ENCODE measurements at regions not wholly inside any gene's neighbourhood (a gene's known extent, or its start where the extent isn't known, plus 50 kb on each side); places are given as distances from the start of the nearest gene placed in this dataset.

DNA sequence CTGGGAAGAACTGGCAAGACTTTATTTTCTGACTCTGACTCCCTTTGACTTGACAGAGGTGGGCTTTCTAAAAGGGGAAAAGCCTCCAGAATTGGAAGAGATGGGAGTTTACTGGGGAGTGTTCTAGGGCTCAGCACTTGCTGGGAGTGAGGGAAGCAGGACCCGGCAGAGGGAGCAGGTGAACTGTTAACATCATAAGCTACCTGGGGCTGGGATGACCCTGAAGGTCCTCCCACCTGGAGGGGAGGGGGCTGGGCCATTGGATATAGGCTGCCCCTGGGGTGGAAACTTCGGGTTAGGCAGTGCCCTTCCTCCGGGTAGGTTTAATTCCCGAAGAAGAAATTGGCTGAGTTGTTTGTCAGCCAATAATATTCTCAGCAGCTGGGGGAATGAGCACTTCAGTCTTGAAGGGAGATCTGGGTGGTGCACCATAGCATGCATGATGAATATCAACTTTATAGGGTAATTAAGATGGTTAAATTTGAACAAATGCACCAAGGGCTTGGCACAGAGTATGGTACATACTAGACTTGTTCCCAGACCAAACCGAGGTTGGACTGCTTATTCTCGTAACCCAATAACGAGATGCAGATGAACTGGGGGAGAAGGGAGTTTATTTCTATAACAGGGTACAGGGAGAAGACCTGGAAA is 337.0 kb downstream of the HAPSTR1 start:
- CTCF ChIA-PET, result interaction anchor here (0.6 kb wide), 1 partner anchor 28 kb away, joined by 9 read pairs; no protein-coding TSS in a partner anchor
- H3K4me3 ChIP-seq (ENCODE audit: low read depth in 2 of 2, low read length in 2 of 2), result no peak overlapping the region
- H3K9me3 ChIP-seq (ENCODE audit: control insufficient read depth, insufficient read depth, low read depth, low read length), result no peaks in the 10 kb centered on the region
- intact Hi-C loops (cut with micrococcal nuclease; ENCODE audit: unreplicated experiment) (no loop called here), in situ Hi-C loops (cut with HindIII; ENCODE audit: low pct_unique_long_range_greater_than_20kb, low sequenced_read_pairs) (no loop called here)
- H3K36me3 ChIP-seq (ENCODE audit: control insufficient read depth, insufficient read depth, low read length), result no peaks in the 10 kb centered on the region
- BruUV-seq (replicated peaks), result no TSS peak
- H3K4me1 ChIP-seq (ENCODE audit: control insufficient read depth, insufficient read depth, low read length), result no peaks in the 10 kb centered on the region
- TF ChIP-seq, protein P1, sequence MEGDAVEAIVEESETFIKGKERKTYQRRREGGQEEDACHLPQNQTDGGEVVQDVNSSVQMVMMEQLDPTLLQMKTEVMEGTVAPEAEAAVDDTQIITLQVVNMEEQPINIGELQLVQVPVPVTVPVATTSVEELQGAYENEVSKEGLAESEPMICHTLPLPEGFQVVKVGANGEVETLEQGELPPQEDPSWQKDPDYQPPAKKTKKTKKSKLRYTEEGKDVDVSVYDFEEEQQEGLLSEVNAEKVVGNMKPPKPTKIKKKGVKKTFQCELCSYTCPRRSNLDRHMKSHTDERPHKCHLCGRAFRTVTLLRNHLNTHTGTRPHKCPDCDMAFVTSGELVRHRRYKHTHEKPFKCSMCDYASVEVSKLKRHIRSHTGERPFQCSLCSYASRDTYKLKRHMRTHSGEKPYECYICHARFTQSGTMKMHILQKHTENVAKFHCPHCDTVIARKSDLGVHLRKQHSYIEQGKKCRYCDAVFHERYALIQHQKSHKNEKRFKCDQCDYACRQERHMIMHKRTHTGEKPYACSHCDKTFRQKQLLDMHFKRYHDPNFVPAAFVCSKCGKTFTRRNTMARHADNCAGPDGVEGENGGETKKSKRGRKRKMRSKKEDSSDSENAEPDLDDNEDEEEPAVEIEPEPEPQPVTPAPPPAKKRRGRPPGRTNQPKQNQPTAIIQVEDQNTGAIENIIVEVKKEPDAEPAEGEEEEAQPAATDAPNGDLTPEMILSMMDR (IDR thresholded peaks at IDR 0.05), result no peak
- TF ChIP-seq, protein P2, sequence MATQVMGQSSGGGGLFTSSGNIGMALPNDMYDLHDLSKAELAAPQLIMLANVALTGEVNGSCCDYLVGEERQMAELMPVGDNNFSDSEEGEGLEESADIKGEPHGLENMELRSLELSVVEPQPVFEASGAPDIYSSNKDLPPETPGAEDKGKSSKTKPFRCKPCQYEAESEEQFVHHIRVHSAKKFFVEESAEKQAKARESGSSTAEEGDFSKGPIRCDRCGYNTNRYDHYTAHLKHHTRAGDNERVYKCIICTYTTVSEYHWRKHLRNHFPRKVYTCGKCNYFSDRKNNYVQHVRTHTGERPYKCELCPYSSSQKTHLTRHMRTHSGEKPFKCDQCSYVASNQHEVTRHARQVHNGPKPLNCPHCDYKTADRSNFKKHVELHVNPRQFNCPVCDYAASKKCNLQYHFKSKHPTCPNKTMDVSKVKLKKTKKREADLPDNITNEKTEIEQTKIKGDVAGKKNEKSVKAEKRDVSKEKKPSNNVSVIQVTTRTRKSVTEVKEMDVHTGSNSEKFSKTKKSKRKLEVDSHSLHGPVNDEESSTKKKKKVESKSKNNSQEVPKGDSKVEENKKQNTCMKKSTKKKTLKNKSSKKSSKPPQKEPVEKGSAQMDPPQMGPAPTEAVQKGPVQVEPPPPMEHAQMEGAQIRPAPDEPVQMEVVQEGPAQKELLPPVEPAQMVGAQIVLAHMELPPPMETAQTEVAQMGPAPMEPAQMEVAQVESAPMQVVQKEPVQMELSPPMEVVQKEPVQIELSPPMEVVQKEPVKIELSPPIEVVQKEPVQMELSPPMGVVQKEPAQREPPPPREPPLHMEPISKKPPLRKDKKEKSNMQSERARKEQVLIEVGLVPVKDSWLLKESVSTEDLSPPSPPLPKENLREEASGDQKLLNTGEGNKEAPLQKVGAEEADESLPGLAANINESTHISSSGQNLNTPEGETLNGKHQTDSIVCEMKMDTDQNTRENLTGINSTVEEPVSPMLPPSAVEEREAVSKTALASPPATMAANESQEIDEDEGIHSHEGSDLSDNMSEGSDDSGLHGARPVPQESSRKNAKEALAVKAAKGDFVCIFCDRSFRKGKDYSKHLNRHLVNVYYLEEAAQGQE (IDR thresholded peaks at IDR 0.05; ENCODE audit: insufficient read depth in 1 of 2, low read depth in 2 of 2, low read length in 1 of 2), result no peak
- TF ChIP-seq SIN3A (IDR thresholded peaks at IDR 0.05; ENCODE audit: borderline replicate concordance, insufficient read depth, low read depth, low read length) (no peak), TCF7L2 (IDR thresholded peaks at IDR 0.05; ENCODE audit: low read depth, low read length) (no peak), POLR2AphosphoS5 (IDR thresholded peaks at IDR 0.05; ENCODE audit: low read depth, low read length) (no peak)
- POLR2A ChIA-PET, result no interaction called here
- DNase-seq (ENCODE audit: low read depth, low spot score) (no peak), ATAC-seq (no peak)
- H3K27me3 ChIP-seq (ENCODE audit: control insufficient read depth, insufficient read depth, low read length), result peaks cover 2% of the 10 kb centered on the region; the same call in 1 of the 2 replicates
- H3K27ac ChIP-seq (ENCODE audit: low read length), result no peak overlapping the region

DNA sequence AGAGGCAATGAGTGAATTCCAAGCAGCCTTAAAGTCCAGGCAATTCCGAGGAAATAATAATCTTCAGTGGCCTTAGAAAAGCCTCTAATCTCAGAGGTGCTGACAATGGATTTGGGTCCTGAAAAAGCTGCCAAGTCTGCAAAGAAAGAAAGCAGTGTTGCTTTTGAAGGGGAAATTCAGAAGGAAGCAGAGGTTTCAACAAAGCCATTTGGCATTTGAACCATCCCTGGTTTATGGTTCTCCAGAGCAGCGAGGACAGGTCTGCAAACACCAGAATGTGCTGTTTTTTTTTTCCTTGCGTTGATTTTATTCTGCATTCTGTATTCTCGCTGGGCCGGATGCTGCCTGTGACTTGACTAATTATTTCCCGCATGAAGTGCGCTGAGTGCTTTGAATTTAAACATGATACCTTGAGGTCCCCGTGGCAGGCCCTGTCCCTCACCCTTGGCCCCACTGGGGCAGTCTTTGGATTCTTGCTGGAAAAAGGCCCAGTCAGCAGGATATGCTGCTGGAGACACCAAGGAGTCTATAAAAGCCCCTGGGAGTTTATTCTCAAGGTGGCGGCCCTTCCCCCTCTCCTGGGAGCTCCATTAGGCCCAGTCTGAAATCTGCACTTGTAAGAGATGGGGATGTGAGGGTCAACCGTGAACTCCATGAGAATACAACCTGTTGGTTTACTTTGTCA is 338.3 kb downstream of the HAPSTR1 start:
- intact Hi-C loops (cut with micrococcal nuclease; ENCODE audit: unreplicated experiment), result no loop called here
- H3K4me1 ChIP-seq (ENCODE audit: control insufficient read depth, insufficient read depth, low read length), result no peaks in the 10 kb centered on the region
- in situ Hi-C loops (cut with HindIII; ENCODE audit: low pct_unique_long_range_greater_than_20kb, low sequenced_read_pairs), result no loop called here
- no TSS peak for BruUV-seq (replicated peaks)
- no peak for ATAC-seq
- no peak overlapping the region for H3K27ac ChIP-seq (ENCODE audit: low read length)
- no peaks in the 10 kb centered on the region for H3K9me3 ChIP-seq (ENCODE audit: control insufficient read depth, insufficient read depth, low read depth, low read length)
- TF ChIP-seq, protein P1 (IDR thresholded peaks at IDR 0.05), result no peak
- TF ChIP-seq POLR2AphosphoS5 (IDR thresholded peaks at IDR 0.05; ENCODE audit: low read depth, low read length) (no peak), TCF7L2 (IDR thresholded peaks at IDR 0.05; ENCODE audit: low read depth, low read length) (no peak), SIN3A (IDR thresholded peaks at IDR 0.05; ENCODE audit: borderline replicate concordance, insufficient read depth, low read depth, low read length) (no peak)
- TF ChIP-seq, protein P2 (IDR thresholded peaks at IDR 0.05; ENCODE audit: insufficient read depth in 1 of 2, low read depth in 2 of 2, low read length in 1 of 2), result no peak
- ChIA-PET POLR2A (no interaction called here), CTCF (no interaction called here)
- no peak overlapping the region for H3K4me3 ChIP-seq (ENCODE audit: low read depth in 2 of 2, low read length in 2 of 2)
- H3K27me3 ChIP-seq (ENCODE audit: control insufficient read depth, insufficient read depth, low read length), result peaks cover 2% of the 10 kb centered on the region; the same call in 1 of the 2 replicates
- no peak for DNase-seq (ENCODE audit: low read depth, low spot score)
- H3K36me3 ChIP-seq (ENCODE audit: control insufficient read depth, insufficient read depth, low read length), result no peaks in the 10 kb centered on the region
